K562 (cell line): ENCODE measurements at regions not wholly inside any gene's neighbourhood (a gene's known extent, or its start where the extent isn't known, plus 50 kb on each side); places are given as distances from the start of the nearest gene placed in this dataset.

Source experiments
- CBFA2T3 ChIP-seq: fragments of 450-650 bp; IDR thresholded peaks from 2 replicates; pipeline ENCODE4 v1.6.1; 2017
- CHCHD3 ChIP-seq: fragments of 250-450 bp; sonication (Bioruptor Pico); IDR thresholded peaks from 2 replicates; pipeline ENCODE4 v2.1.2; 2022; ENCODE audit warnings: mild to moderate bottlenecking
- GATAD2B ChIP-seq: fragments of 450-650 bp; IDR thresholded peaks from 2 replicates; pipeline ENCODE4 v1.6.1; 2017; ENCODE audit warnings: mild to moderate bottlenecking, borderline replicate concordance
- HINFP ChIP-seq: fragments of 450-650 bp; conservative IDR thresholded peaks from 2 replicates; pipeline ENCODE4 v1.6.1; 2016; ENCODE audit warnings: missing genetic modification characterization, low read depth, mild to moderate bottlenecking, control low read depth, missing compliant biosample characterization
- JUNB ChIP-seq: fragments of 450-650 bp; formaldehyde crosslinking; conservative IDR thresholded peaks from 2 replicates; pipeline ENCODE4 v1.4.0; 2020; ENCODE audit warnings: mild to moderate bottlenecking
- LARP7 ChIP-seq: fragments of 450-650 bp; IDR thresholded peaks from 2 replicates; pipeline ENCODE4 v1.6.1; 2016
- MCM5 ChIP-seq: fragments of 450-650 bp; IDR thresholded peaks from 2 replicates; pipeline ENCODE4 v1.6.1; 2016; ENCODE audit warnings: low read depth
- MCM7 ChIP-seq, 2 experiments: fragments of 450-650 bp; IDR thresholded peaks; 2 replicates each; pipeline ENCODE4 v1.6.1; 2016 to 2018
- MTA1 ChIP-seq: fragments of 450-650 bp; IDR thresholded peaks from 2 replicates; pipeline ENCODE4 v1.6.1; 2017; ENCODE audit warnings: borderline replicate concordance
- NR1H2 ChIP-seq: sonication (generic); formaldehyde crosslinking; IDR thresholded peaks from 2 replicates; pipeline ENCODE4 v1.4.0; 2020; ENCODE audit warnings: mild to moderate bottlenecking, missing genetic modification reagents
- PYGO2 ChIP-seq: fragments of 450-650 bp; IDR thresholded peaks from 2 replicates; pipeline ENCODE4 v1.6.1; 2016; ENCODE audit warnings: mild to moderate bottlenecking, missing genetic modification characterization, moderate library complexity, missing compliant biosample characterization
- SMAD3 ChIP-seq: fragments of 450-650 bp; formaldehyde crosslinking; conservative IDR thresholded peaks from 2 replicates; pipeline ENCODE4 v1.4.0; 2020; ENCODE audit warnings: mild to moderate bottlenecking
- SNAPC5 ChIP-seq: fragments of 250-450 bp; sonication (Bioruptor Pico); IDR thresholded peaks from 2 replicates; pipeline ENCODE4 v1.8.0; 2021; ENCODE audit warnings: moderate library complexity, mild to moderate bottlenecking, inconsistent platforms
- SUPT5H ChIP-seq: fragments of 450-650 bp; IDR thresholded peaks from 2 replicates; pipeline ENCODE4 v1.6.1; 2016
- TBP ChIP-seq: optimal IDR thresholded peaks from 2 replicates; pipeline ENCODE3; 2011; ENCODE audit warnings: low read depth, low read length, improper control_type of control experiment
- XRCC3 ChIP-seq: fragments of 450-650 bp; IDR thresholded peaks from 2 replicates; pipeline ENCODE4 v1.6.1; 2017; ENCODE audit warnings: mild to moderate bottlenecking, moderate library complexity
- ZBTB8A ChIP-seq: fragments of 450-650 bp; IDR thresholded peaks from 2 replicates; pipeline ENCODE4 v1.6.1; 2018; ENCODE audit warnings: mild to moderate bottlenecking, moderate library complexity; ENCODE audit not compliant: partially characterized antibody
- ZNF197 ChIP-seq: fragments of 200-800 bp; sonication (Bioruptor generic); IDR thresholded peaks from 2 replicates; pipeline ENCODE4 v1.6.1; 2016; ENCODE audit warnings: low read depth, missing genetic modification characterization, missing compliant biosample characterization
- ZNF512 ChIP-seq: IDR thresholded peaks from 2 replicates; pipeline ENCODE4 v1.6.1; 2016; ENCODE audit warnings: missing genetic modification characterization, missing compliant biosample characterization
- ZNF699 ChIP-seq: fragments of 250-450 bp; sonication (Bioruptor Pico); IDR thresholded peaks from 2 replicates; pipeline ENCODE4 v1.8.0; 2021; ENCODE audit warnings: mild to moderate bottlenecking, moderate library complexity; ENCODE audit not compliant: insufficient replicate concordance
- TF ChIP-seq, protein P1 (sequence below): IDR thresholded peaks from 2 replicates; pipeline ENCODE4 v1.6.1; 2012; ENCODE audit warnings: low read depth, low read length, improper control_type of control experiment, borderline replicate concordance
- TF ChIP-seq, protein P2 (sequence below): fragments of 450-650 bp; IDR thresholded peaks from one replicate; pipeline ENCODE4 v1.6.1; 2018; ENCODE audit warnings: mild to moderate bottlenecking, moderate library complexity; ENCODE audit not compliant: partially characterized antibody

DNA sequence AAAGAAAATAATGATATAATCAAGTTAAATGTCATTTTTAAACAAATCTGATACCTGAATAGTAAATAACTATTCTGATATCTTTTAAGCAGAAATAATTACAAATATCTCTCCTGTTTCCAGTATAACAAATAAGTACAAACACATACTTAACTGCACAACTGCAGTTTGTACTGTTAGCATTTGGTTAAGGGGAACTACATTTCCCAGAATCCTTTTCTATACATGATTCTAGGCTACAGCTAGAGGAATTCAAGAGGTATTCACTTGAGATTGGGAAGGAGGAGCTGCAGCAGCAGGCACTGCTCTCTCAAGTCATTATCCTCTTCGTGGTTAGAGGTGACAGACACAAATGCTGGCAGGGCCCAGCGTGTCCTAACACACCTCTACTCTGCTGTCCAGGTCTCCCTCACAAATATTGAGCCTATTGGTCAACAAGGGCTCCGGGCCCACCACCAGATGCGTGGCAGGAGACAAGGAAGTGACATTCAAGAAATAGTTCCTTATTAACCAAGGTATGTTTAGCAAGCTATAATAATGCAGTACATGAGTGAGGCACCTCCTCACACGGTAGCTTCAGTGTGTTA is 255.1 kb upstream of the MKLN1 start (continued):
- TF ChIP-seq ZNF197 (CRISPR knock-in tag) (peak; percentile 4; the same call in 1 of the 2 replicates), JUNB (CRISPR knock-in tag) (no peak), ZNF699 (CRISPR knock-in tag) (no peak), CBFA2T3 (no peak), SUPT5H (no peak), LARP7 (no peak), ZNF512 (tag) (no peak), SMAD3 (CRISPR knock-in tag) (no peak), TBP (peak; percentile 18), XRCC3 (no peak), HINFP (tag) (no peak), GATAD2B (0 out of 2 replicates have a peak, but pooled peaks have one; percentile 24), CHCHD3 (no peak), SNAPC5 (CRISPR knock-in tag) (no peak), PYGO2 (tag) (no peak), MCM5 (no peak), NR1H2 (no peak), ZBTB8A (peak; percentile 64), MTA1 (no peak), MCM7 (IDR thresholded peaks at IDR 0.05) (no peak)
- TF ChIP-seq, protein P1, sequence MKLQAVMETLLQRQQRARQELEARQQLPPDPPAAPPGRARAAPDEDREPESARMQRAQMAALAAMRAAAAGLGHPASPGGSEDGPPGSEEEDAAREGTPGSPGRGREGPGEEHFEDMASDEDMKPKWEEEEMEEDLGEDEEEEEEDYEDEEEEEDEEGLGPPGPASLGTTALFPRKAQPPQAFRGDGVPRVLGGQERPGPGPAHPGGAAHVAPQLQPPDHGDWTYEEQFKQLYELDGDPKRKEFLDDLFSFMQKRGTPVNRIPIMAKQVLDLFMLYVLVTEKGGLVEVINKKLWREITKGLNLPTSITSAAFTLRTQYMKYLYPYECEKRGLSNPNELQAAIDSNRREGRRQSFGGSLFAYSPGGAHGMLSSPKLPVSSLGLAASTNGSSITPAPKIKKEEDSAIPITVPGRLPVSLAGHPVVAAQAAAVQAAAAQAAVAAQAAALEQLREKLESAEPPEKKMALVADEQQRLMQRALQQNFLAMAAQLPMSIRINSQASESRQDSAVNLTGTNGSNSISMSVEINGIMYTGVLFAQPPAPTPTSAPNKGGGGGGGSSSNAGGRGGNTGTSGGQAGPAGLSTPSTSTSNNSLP = no peak
- TF ChIP-seq, protein P2, sequence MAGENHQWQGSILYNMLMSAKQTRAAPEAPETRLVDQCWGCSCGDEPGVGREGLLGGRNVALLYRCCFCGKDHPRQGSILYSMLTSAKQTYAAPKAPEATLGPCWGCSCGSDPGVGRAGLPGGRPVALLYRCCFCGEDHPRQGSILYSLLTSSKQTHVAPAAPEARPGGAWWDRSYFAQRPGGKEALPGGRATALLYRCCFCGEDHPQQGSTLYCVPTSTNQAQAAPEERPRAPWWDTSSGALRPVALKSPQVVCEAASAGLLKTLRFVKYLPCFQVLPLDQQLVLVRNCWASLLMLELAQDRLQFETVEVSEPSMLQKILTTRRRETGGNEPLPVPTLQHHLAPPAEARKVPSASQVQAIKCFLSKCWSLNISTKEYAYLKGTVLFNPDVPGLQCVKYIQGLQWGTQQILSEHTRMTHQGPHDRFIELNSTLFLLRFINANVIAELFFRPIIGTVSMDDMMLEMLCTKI = no peak
